ENCODE measurements at regions not wholly inside any gene's neighbourhood (a gene's known extent, or its start where the extent isn't known, plus 50 kb on each side); places are given as distances from the start of the nearest gene placed in this dataset.

DNA sequence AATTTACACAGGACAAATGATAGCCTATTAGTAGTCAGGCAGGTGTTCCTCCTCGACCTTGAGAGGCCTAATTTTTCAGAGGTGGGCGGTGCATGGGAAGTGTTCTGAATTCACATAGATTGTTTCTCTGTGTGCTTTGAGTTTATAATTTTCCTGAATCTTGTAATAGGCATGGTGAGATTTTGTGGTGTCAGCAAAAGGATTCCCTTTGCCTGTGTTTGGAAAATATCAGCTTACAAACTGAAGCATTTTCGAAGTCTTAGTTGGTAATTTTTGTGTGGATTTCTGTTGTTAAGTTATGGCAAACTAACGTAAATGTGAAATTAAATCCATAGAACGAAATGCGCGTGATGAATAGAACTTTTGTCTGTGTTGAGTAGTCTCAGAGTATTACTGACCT is 194.0 kb upstream of the RBMS1 start:
- no peak for ATAC-seq
- no peak for TF ChIP-seq RARB (CRISPR knock-in tag; IDR thresholded peaks at IDR 0.05)
- TF ChIP-seq TSHZ2 (CRISPR knock-in tag; IDR thresholded peaks at IDR 0.05) = no peak
- TF ChIP-seq ZNF8 (CRISPR knock-in tag; IDR thresholded peaks at IDR 0.05) = no peak
- TF ChIP-seq GLIS3 (CRISPR knock-in tag; IDR thresholded peaks at IDR 0.05) = no peak
- no peak for TF ChIP-seq CSDC2 (CRISPR knock-in tag; IDR thresholded peaks at IDR 0.05)
- no peak for TF ChIP-seq ZNF70 (CRISPR knock-in tag; IDR thresholded peaks at IDR 0.05)
- TF ChIP-seq PATZ1 (CRISPR knock-in tag; IDR thresholded peaks at IDR 0.05; ENCODE audit: borderline replicate concordance) = no peak
- no peak for TF ChIP-seq ARNTL (CRISPR knock-in tag; IDR thresholded peaks at IDR 0.05; ENCODE audit: borderline replicate concordance, low read depth)
- TF ChIP-seq CREB5 (CRISPR knock-in tag; IDR thresholded peaks at IDR 0.05; ENCODE audit: low read depth) = no peak
- TF ChIP-seq BACH2 (CRISPR knock-in tag; IDR thresholded peaks at IDR 0.05; ENCODE audit: borderline replicate concordance) = no peak
- TF ChIP-seq, protein P1, sequence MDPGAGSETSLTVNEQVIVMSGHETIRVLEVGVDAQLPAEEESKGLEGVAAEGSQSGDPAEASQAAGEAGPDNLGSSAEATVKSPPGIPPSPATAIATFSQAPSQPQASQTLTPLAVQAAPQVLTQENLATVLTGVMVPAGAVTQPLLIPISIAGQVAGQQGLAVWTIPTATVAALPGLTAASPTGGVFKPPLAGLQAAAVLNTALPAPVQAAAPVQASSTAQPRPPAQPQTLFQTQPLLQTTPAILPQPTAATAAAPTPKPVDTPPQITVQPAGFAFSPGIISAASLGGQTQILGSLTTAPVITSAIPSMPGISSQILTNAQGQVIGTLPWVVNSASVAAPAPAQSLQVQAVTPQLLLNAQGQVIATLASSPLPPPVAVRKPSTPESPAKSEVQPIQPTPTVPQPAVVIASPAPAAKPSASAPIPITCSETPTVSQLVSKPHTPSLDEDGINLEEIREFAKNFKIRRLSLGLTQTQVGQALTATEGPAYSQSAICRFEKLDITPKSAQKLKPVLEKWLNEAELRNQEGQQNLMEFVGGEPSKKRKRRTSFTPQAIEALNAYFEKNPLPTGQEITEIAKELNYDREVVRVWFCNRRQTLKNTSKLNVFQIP (CRISPR knock-in tag; IDR thresholded peaks at IDR 0.05; ENCODE audit: borderline replicate concordance, low read depth) = no peak
- no peak for TF ChIP-seq TCF4 (CRISPR knock-in tag; IDR thresholded peaks at IDR 0.05; ENCODE audit: borderline replicate concordance)

DNA sequence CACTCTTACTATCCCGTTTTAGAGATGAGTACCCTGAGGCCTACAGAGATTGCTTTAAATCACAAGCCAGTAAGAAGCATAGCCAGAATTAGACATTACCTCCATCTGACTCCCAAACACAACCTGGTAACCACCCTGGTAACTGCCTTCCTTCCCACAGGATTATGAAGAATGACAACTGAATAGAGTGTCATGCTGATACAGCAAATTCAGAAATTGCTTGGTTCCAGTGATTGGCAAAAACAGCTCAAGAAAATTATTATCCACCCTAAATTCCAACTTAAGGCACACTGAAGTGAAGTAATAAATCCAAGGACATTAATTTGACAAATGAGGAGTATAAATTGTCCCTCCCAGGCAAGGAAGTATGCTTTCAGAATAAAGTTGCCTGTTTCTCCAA is 195.8 kb upstream of the RBMS1 start:
- ATAC-seq = no peak
- TF ChIP-seq ZFP3 (CRISPR knock-in tag; IDR thresholded peaks at IDR 0.05) (no peak), ARNTL (CRISPR knock-in tag; IDR thresholded peaks at IDR 0.05; ENCODE audit: borderline replicate concordance, low read depth) (no peak), ISL1 (CRISPR knock-in tag; IDR thresholded peaks at IDR 0.05) (no peak), OSR1 (CRISPR knock-in tag; IDR thresholded peaks at IDR 0.05) (no peak), TOX (CRISPR knock-in tag; IDR thresholded peaks at IDR 0.05; ENCODE audit: borderline replicate concordance) (no peak), BACH2 (CRISPR knock-in tag; IDR thresholded peaks at IDR 0.05; ENCODE audit: borderline replicate concordance) (no peak), SNAI2 (CRISPR knock-in tag; IDR thresholded peaks at IDR 0.05) (no peak), CREB5 (CRISPR knock-in tag; IDR thresholded peaks at IDR 0.05; ENCODE audit: low read depth) (no peak), RARB (CRISPR knock-in tag; IDR thresholded peaks at IDR 0.05) (no peak), ZFP30 (CRISPR knock-in tag; IDR thresholded peaks at IDR 0.05) (no peak), CSRNP3 (CRISPR knock-in tag; IDR thresholded peaks at IDR 0.05) (no peak), PATZ1 (CRISPR knock-in tag; IDR thresholded peaks at IDR 0.05; ENCODE audit: borderline replicate concordance) (no peak), ZNF565 (CRISPR knock-in tag; conservative IDR thresholded peaks at IDR 0.05; ENCODE audit: low read depth) (no peak), ZNF70 (CRISPR knock-in tag; IDR thresholded peaks at IDR 0.05) (no peak), TCF4 (CRISPR knock-in tag; IDR thresholded peaks at IDR 0.05; ENCODE audit: borderline replicate concordance) (no peak)
- TF ChIP-seq, protein P1 (CRISPR knock-in tag; IDR thresholded peaks at IDR 0.05; ENCODE audit: borderline replicate concordance, low read depth) = no peak

All from SK-N-SH treated with all-trans-retinoic acid at 6 μM for 48 hours (cell line).